ENCODE measurements at regions not wholly inside any gene's neighbourhood (a gene's known extent, or its start where the extent isn't known, plus 50 kb on each side); places are given as distances from the start of the nearest gene placed in this dataset.
"Not testable (repeated sequence)": the region's sequence is repeated elsewhere in the genome, so short reads cannot be mapped to it uniquely, and the experiment has no call there.

- DNase-seq (ENCODE audit: low spot score): no peak
Observed at GRCh38 chr6:115631028-115631427, 429.7 kb downstream of the FRK start.

- DNase-seq (ENCODE audit: low spot score): no peak
Observed at GRCh38 chr6:115630424-115631024, 430.2 kb downstream of the FRK start.

GRCh38 chr6:115629415-115629814 lies 431.3 kb downstream of the FRK start:
- DNase-seq (ENCODE audit: low spot score): no peak

GRCh38 chr6:115618256-115618655 lies 442.4 kb downstream of the FRK start:
- no peak for DNase-seq (ENCODE audit: low spot score)

GRCh38 chr6:115617031-115617430 lies 443.7 kb downstream of the FRK start:
- DNase-seq (ENCODE audit: low spot score): no peak

- no peak for DNase-seq (ENCODE audit: low spot score)
Observed at GRCh38 chr6:115613488-115613887, 447.2 kb downstream of the FRK start.

GRCh38 chr6:115612796-115613479 lies 447.8 kb downstream of the FRK start:
- DNase-seq (ENCODE audit: low spot score): no peak

- no peak for DNase-seq (ENCODE audit: low spot score)
Observed at GRCh38 chr6:115612216-115612615, 448.5 kb downstream of the FRK start.

- peak; percentile 26 for DNase-seq (ENCODE audit: low spot score)
Observed at GRCh38 chr6:115610696-115611095, 450.0 kb downstream of the FRK start.

- no peak for DNase-seq (ENCODE audit: low spot score)
Observed at GRCh38 chr6:115609111-115609510, 451.6 kb downstream of the FRK start.

GRCh38 chr6:115602466-115602865 lies 458.2 kb downstream of the FRK start:
- DNase-seq (ENCODE audit: low spot score): no peak

- no peak for DNase-seq (ENCODE audit: low spot score)
Observed at GRCh38 chr6:115601509-115601908, 459.2 kb downstream of the FRK start.

GRCh38 chr6:115601064-115601463 lies 459.6 kb downstream of the FRK start:
- no peak for DNase-seq (ENCODE audit: low spot score)

- no peak for DNase-seq (ENCODE audit: low spot score)
Observed at GRCh38 chr6:115594891-115595290, 465.8 kb downstream of the FRK start.

GRCh38 chr6:115592025-115592424 lies 468.7 kb downstream of the FRK start:
- DNase-seq (ENCODE audit: low spot score): no peak

GRCh38 chr6:115589072-115589471 lies 471.6 kb downstream of the FRK start:
- DNase-seq (ENCODE audit: low spot score): not testable (repeated sequence)

GRCh38 chr6:115583290-115583689 lies 477.4 kb downstream of the FRK start:
- DNase-seq (ENCODE audit: low spot score): no peak

GRCh38 chr6:115582386-115582785 lies 478.3 kb downstream of the FRK start:
- no peak for DNase-seq (ENCODE audit: low spot score)

GRCh38 chr6:115579565-115579964 lies 481.1 kb downstream of the FRK start:
- DNase-seq (ENCODE audit: low spot score): not testable (repeated sequence)

- DNase-seq (ENCODE audit: low spot score): no peak
Observed at GRCh38 chr6:115577270-115577669, 483.4 kb downstream of the FRK start.

- no peak for DNase-seq (ENCODE audit: low spot score)
Observed at GRCh38 chr6:115575285-115575684, 485.4 kb downstream of the FRK start.

GRCh38 chr6:115573861-115574260 lies 486.8 kb downstream of the FRK start:
- no peak for DNase-seq (ENCODE audit: low spot score)

GRCh38 chr6:115570331-115570730 lies 490.4 kb downstream of the FRK start:
- no peak for DNase-seq (ENCODE audit: low spot score)

- DNase-seq (ENCODE audit: low spot score): peak; percentile 25
Observed at GRCh38 chr6:115554060-115554459, 506.6 kb downstream of the FRK start.
